ENCODE measurements at regions not wholly inside any gene's neighbourhood (a gene's known extent, or its start where the extent isn't known, plus 50 kb on each side); places are given as distances from the start of the nearest gene placed in this dataset.

DNA sequence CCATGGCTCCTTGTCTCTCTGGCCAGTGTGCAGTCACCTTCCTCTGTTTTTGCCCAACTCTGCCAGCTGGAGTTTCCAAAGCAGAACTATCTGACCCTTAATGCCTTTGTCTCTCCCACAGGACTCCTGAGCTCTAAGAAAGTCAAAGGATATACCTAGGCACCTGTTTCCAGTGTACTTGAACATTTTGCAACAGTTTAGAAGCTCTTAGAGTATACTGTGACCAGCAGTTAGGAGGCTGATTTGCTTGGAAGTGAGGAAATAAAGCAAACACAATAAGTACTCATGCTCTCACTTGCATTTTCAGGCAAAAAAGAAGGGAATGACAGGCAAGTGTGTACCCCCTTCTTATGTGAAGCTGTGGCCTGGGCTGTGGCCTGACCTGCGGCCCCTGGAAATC lies 204.3 kb upstream of the PLET1 start:
- no peak for DNase-seq (ENCODE audit: low read depth)

DNA sequence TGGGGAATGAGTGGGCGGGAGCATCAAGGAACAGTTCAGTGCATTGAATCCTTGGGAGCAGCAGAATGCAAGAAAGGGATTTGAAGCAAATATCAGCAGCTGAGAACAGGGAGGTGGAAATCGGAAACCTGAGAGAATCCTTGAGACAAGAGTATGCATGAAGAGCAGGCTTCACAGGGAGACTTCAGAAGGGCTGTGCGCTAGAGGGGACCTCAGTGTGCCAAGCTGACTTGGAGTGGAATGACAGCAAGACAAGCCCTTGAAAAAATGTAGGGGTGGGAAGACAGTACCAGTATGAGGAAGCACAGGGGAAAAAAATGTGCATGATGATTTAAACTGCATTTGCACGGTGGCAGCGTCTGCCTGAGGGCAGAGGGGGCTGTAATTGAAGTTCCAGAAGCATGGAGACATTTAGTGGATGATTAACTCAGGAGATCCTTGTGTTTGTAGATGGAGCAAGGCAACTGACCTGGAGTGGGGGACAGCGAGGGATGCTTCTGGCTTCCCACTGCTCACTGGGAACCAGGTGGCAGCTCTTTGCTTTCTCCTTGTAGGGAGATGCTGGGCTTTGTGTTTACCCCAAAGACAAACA lies 204.9 kb upstream of the PLET1 start:
- no peak for DNase-seq (ENCODE audit: low read depth)

DNA sequence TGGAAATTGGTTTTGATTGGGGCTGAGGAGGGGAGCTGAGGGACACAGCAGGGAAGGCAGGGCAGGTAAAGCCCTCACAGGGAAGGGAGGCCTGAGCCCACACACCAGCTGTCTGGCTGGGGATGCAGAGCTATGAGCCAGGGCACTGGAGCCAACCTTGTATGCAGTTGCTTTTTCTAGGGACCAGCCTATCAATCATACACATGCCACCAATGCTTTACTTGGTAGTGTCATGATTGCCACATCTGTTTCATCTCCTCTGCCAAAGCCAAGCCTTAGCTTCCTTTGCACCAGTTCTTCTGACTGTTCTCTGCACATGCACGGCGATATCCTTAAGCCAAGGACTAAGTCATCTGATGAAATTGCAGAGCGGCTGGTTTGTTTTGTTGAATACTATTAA lies 207.1 kb upstream of the PLET1 start:
- no peak for DNase-seq (ENCODE audit: low read depth)

DNA sequence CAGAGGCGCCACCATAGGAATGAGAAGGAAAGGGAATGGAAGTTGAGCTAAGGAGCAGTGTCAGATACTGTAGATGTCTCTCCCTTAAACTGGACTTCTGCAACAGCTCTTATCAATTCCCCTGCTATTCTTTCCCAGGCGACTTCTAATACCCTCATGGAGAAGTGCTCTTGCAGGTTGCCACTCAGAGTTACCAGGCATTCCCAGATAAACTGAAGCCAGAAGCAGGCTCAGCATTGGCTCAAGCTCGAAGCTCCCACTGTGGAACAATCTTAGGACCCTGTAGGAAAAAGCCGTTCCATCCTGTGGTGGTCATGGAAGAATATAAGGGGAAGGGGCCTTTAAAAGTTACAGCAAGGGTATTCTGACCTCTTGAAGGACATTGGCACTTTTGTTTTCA lies 208.7 kb upstream of the PLET1 start:
- no peak for DNase-seq (ENCODE audit: low read depth)

DNA sequence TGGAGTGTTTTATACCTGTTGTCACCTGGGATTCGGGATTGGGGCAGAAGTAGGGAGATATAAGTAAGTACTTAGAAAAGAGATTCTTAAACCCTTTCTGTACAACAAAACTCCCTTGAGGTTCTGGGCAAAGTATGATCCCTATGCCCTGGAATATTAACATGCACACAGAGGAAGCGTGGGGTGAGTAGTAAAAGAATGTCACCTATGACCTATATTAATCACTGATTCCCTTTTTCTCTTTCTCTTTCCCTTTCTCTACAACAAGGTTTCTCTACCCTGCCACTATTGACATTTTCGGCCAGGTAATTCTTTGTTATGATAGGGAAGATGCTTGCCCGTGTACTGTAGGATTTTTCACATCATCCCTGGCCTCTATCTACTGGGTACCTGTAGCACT lies 209.7 kb upstream of the PLET1 start:
- no peak for DNase-seq (ENCODE audit: low read depth)

DNA sequence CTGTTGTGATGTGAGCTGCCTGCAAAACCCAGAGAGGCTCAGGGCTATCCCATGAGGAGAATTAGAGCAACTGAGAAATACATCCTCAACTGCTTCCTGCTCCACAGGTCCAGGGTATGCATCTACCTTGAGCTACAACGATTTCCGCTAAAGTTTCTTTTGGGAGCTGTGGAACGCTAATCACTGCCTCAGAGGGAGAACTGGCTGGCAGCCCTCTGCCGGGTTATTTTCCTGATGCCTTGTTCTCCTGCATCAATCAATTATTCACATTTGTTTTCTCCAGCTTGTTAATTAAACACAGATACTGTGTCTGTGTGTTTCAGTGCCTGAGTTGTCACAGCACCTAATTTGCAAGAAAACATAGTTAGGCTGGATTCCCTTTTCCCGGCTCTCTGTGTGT lies 211.1 kb upstream of the PLET1 start:
- no peak for DNase-seq (ENCODE audit: low read depth)

DNA sequence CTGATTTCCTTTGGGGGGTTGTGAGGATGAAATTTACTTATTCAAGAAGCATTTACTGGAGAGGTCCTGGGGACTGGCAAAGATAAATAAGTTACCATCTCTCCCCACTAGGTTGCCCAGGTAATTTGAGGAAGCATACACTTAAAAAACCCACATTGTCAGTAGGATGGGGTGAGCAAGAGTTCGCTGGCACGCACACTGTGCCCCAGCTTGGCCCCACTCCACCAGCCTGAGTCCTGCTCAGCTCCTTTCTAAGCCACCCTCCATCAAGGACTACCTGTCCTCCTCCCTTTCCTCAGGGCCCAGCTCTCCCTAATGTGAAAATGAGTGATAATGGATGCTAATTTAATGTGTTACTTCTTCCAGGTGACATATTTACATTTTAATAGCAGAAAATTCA lies 216.5 kb upstream of the PLET1 start:
- no peak for DNase-seq (ENCODE audit: low read depth)

DNA sequence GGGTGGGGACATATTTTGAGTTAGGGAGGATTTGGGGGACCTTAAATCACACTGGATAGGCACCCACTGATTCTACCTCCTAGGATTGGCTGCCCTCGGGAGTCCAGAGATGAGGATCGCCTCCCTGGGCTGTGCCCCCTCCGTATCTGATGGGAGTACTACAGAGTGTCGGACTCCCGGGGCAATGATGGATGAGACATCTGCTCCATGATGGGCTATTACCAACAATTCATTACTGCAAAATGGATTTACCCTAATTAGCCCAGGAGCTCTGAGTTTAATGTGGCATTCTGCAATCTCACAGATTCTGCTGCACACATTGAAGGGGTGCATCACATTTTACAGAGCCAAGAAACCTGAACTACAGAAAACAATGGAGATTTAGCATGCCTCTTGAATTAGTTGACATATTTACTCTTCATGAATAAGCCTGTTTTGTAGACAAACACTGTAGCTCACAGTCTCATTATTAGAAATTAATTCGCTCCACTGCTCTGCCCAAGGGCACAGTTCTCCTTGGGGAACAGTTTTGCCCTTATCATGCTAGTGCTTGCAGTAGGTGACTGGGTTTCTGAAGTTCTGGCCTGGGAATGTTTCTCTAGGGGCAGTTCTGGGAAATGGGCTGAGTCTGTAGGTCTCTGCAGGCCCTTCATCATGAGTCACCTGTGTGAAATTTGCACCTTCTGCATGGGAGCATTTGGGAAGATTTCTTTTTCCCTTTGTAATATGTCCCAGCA lies 217.1 kb upstream of the PLET1 start:
- no peak for DNase-seq (ENCODE audit: low read depth)

DNA sequence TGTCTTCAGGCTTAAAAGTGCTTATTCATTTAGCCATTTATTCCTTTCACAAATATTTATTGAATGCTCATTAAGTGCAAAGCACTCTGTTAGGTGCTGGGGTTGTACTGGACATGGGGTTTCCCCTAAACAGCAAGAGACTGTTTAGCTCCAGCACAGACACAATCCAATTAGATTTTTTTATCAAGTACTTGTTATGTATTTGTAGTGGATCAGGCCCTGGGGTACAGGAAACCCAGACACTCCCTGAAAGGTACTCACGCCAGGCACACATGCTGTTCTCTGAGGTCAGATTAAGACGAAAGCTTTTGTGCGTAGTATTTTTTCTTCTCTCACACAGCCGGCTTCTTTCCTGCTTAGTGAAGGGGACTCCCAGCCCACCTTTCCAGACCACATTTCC lies 218.1 kb upstream of the PLET1 start:
- DNase-seq (ENCODE audit: low read depth): no peak

DNA sequence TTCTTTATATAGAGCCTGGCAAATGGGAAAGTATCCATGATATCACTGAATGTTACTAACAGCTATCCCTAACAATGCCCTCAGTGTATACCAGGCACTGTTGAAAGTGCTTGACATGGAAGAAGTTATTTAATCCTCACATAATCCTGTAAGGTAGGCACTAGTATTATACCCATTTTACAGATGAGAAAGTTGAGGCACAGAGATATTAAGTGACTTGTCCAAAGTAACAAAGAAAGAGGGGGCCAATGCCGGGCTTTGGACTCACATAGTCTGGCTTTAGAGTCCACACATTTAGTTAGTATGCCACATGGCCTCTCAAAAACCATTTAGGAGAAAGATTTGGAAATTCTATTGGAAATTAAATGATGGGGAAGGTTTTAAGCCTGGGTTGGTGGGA lies 220.8 kb upstream of the PLET1 start:
- DNase-seq (ENCODE audit: low read depth): no peak

DNA sequence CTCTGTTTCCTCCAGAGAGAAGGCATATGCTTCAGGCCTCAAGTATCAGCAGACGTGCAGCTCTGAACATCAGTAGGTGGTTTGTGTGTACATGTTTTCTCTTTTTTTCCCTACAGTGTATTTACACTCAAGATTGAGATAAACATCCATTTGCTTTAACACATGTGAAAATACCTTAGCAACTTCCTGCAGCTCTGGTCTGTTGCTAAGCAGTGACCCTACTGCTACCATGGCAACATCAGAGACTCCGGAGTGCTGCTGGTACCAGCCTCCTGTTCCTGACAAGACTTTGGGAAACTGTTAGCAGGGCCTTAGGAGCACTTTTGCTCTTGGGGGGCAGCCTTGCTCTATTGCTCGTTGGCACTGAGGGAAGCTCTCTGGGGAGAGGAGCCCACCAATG lies 221.2 kb upstream of the PLET1 start:
- no peak for DNase-seq (ENCODE audit: low read depth)

DNA sequence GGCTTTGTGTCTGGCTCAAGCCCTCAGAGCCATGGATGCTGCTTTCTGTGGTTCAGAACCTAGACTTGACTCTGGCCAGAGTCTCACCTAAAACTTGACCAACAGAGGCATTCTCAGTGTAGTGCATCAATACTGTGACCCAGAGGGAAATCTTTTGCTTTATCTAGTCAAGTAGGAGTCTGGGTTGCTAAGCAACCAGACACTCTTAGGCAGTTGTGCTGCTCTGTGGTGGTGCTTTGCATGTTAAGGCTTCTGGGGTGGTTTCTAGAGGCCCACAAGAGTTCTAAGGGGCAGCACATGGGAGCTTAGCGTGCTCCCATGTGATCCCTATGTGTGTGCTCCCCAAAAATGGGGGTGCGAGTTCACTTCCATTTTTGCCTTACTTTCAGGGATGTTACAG lies 224.6 kb upstream of the PLET1 start:
- no peak for DNase-seq (ENCODE audit: low read depth)

DNA sequence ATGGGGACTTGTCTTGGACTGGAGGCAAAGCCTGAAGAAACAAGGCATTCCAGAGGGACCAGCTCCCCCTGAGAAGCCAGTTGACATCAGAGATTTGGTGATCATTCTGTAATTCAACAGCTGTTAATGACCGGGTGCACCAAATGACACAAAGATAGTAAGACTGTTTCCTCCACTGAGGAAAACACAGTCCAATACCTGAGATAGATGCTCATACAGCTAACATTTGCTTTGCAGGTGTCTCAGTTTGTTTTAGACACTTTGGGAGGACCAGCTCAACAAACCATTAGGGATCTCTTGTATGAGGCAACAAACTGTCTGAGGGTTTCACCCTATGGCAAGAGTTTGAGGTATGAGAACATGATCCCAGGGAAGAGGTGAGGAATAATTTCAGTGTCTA lies 237.2 kb upstream of the PLET1 start:
- DNase-seq (ENCODE audit: low read depth): no peak

DNA sequence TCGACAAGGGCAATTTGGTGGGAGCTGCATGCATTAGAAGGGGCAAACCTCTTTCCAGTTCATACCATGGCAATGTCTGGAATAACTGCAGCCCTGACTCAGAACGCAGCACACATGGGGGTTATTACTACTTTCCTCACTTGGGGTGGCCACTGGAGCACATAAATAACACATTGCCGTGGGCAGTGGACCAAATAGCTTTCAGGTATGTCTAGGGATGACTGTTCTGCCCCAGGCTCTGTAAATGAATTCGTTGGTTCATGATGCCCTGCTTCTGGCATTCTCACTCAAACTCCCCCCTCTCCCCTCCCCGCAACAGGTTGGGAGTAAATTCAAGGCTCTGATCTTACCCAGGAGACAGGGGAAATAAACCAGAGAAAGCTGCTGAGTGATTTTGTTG lies 238.0 kb upstream of the PLET1 start:
- DNase-seq (ENCODE audit: low read depth): no peak

DNA sequence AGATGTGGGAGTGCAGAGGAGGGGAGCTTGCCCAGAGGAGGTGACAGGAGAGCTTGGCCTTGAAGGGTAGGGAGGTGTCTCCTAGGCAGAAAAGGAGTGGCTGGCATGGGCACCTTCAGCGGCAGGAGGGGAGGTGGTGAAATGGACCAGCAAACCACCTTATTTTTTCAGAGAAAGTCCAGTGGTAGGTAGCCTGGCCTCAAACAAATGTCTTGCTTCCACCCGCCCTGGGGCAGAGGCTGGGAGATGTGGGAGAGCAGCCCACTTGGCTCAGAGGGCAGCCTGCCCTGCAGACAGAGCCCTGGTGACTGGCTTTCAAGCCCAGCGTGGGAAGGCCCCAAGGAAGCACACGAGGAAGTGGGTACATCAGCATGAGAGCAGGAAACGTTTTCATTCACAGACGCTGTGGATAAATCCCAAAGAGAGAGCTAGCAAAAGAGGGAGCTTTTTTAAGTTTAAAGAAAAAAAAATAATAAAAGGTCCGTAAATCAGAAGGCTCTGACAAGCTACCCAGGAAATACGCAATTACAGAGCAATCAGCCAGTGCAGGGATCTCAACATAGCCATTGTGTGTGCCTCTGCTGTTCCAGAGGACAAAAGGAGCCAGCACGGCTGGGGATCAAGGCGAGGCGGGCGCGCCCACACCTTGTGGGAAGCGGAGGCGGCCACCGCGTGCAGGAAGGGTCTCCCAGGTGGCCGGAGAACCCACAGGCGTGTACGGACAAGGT lies 238.7 kb upstream of the PLET1 start:
- DNase-seq (ENCODE audit: low read depth): no peak

DNA sequence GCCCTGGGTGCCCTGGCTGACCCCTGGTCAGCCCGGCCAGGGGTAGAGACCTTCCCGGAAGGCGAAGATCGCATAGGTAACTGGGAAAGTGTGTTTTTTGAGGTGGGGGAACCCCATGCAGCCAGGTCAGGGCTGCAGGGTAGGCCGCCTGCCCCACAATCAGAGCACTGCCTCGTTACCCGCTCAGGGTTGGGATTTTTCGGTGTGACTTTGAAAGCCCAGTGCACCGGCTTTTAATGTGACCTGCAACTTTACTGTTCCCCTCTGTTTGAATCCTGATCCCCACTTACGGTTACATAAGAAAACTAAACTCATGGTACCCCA lies 239.2 kb upstream of the PLET1 start:
- no peak for DNase-seq (ENCODE audit: low read depth)

DNA sequence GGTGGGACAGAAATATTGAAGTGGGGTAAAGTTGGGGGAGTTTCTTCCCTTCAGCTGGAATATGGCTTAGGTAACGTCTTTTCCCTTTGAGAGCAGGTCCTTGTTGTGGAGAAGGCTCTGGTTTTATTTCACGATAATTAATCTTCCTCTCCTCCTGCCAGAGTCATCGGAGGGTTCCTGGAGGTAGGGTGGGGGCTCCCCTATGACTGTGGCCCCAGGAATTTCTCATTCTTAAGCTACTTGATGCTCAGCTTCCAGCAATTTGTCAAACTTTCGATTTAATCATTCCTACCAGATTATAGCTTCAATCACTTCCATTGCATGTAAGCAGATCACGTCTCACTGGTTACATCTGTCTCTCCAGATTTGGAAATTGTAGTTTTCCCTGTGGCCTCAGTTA lies 242.8 kb upstream of the PLET1 start:
- DNase-seq (ENCODE audit: low read depth): no peak

DNA sequence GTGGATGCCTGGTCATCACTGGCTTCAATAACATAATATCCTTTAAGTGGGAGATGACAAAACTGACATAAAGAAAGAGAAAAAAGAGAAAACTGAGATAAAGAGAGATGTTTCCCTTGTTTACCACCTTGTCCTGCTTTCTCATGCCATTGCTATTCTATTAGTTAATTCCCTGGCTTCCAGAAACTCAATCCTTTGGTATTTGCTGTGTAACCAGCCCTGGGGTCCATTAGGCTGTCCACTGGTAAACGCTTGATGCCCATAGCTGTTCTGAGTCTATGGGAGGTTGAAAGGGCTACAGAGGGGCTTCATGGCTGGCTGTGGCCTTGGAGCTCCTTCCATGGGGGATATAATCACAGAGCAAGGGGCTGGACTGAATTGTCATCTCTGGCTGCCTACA lies 243.4 kb upstream of the PLET1 start:
- no peak for DNase-seq (ENCODE audit: low read depth)

DNA sequence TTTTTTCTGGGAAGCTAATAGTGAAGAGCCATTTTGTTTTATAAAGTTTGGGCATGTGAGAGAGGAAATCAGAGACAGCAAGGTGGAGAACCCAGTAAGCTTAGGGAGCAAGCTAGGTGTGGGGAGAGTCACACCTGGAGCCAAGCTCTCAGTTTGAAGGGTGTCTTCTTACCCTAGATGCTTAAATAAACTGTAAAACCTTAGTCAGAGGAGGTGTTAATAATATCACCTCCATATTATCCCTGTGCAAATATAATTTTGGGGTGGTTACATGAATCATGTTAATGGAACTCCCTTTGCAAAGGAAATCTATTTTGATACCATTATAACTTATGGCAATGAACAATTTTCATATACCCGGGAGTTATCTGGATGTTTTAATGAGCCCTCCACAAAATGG lies 246.2 kb upstream of the PLET1 start:
- DNase-seq (ENCODE audit: low read depth): no peak

DNA sequence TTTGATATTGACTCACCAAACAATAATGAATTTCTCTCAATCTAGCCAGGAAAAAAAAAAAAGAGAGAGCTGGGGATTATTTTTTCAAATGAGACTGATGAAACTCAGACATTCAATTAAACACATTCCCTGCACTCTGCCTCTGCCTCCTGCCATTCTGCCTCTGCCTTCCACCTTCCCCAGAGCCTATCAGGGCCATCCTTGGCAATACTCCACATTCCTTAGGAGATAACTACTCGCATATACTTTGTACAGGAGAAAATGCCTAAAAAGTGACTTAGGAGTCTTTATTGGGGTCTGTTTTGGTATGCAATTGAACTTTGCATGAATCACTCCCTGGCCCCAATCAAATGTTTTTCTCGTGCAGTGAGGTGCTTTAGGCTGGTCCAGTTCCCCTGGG lies 246.6 kb upstream of the PLET1 start:
- no peak for DNase-seq (ENCODE audit: low read depth)

DNA sequence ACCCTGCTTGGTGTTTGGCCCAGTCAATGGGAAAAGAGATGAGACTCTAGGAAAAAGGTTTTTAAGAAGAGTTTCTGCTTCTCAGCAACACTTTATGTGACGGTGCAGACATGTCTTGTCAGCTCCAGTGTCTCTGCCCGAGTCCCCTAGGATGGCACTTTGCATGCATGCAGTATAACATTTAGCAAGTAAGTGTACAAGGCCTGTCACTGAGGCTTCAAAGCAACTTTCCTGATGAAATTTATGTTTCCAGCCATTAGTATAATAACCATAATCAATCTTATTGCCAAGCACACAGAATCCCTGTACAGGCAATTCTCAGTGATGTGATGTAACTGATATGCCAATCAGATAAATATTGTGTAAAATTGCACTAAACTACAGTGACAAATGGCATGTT lies 248.1 kb upstream of the PLET1 start:
- no peak for DNase-seq (ENCODE audit: low read depth)

DNA sequence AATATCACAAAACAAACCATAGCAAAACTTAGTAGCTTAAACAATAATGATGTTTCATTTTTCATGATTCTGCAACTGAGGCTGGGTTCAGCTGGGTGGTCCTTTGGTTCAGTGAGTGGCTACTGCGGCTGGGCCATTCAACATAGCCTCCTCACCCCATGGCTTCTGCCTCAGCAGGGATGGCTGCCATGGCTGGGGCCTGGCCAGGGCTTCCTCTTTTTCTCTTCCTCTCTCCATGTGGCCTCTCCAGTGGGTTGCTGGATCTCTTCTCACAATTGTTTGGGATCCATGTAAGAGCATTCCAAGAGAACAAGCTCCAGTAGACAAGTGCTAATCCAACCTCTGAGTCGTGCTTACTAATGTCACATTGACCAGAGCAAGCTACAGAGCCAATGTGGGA lies 248.6 kb upstream of the PLET1 start:
- DNase-seq (ENCODE audit: low read depth): no peak

DNA sequence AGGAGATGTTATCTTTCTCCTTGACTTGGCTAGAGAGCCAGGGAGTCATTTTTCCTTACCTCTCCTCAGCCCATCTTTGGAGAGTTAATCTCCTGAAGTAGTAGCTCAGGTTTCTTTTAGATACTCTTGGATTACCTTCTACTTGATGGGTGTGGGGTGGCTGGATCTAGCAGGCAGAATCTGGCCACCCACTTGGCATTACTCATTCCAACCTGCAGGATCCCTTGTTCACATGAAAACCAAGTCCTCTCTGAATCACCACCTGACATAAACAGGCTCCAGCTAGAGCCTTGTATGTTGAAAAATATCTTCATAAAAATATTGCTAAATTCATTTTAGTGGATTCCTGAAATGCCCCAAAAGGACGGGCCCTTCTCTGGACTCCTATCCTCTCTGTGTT lies 250.6 kb upstream of the PLET1 start:
- no peak for DNase-seq (ENCODE audit: low read depth)

DNA sequence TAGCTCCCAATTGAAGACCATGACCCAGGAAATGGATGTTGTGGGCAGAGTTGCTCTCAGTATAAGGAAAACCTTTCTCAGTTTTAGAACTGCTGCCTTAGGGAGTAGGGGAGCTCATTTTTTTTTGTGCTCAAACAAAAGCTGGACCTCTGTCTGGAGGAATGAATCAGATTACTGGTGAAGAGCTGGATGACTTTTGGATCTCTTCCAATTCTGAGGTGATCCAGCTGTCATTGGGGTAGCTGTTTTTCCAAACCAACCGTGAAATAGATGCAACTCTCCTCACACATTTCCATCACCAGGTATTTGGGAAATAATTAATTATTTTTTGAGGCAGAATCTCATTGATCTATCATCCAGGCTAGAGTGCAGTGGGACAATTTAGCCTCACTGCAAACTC lies 251.3 kb upstream of the PLET1 start:
- DNase-seq (ENCODE audit: low read depth): no peak

All from fibroblast of the conjunctiva (primary cell).